ENCODE measurements at regions not wholly inside any gene's neighbourhood (a gene's known extent, or its start where the extent isn't known, plus 50 kb on each side); places are given as distances from the start of the nearest gene placed in this dataset.
A peak's percentile ranks its signal among the peaks of the same experiment; 100 is the strongest.
"Not testable (repeated sequence)": the region's sequence is repeated elsewhere in the genome, so short reads cannot be mapped to it uniquely, and the experiment has no call there.

GRCh38 chr12:29930503-29930902, 146.8 kb upstream of the TMTC1 start:
- DNase-seq = no peak

GRCh38 chr12:29929295-29929694, 145.6 kb upstream of the TMTC1 start:
- DNase-seq = no peak

GRCh38 chr12:29921307-29921706, 137.6 kb upstream of the TMTC1 start:
- peak; percentile 72 for DNase-seq

- DNase-seq = no peak
These were observed 124.4 kb upstream of the TMTC1 start for GRCh38 chr12:29908157-29908556.

- no peak for DNase-seq
These were observed 123.7 kb upstream of the TMTC1 start for GRCh38 chr12:29907461-29907860.

- no peak for DNase-seq
These were observed 118.3 kb upstream of the TMTC1 start for GRCh38 chr12:29902043-29902442.

GRCh38 chr12:29901585-29901984, 117.8 kb upstream of the TMTC1 start:
- DNase-seq = no peak

- DNase-seq = no peak
These were observed 115.6 kb upstream of the TMTC1 start for GRCh38 chr12:29899212-29899931.

GRCh38 chr12:29895966-29896365, 112.2 kb upstream of the TMTC1 start:
- DNase-seq = no peak

- no peak for DNase-seq
These were observed 109.3 kb upstream of the TMTC1 start for GRCh38 chr12:29893002-29893401.

GRCh38 chr12:29891792-29892191, 108.0 kb upstream of the TMTC1 start:
- no peak for DNase-seq

GRCh38 chr12:29889737-29890136, 106.0 kb upstream of the TMTC1 start:
- peak; percentile 29 for DNase-seq

GRCh38 chr12:29888777-29889176, 105.0 kb upstream of the TMTC1 start:
- DNase-seq = no peak

GRCh38 chr12:29884957-29885356, 101.2 kb upstream of the TMTC1 start:
- not testable (repeated sequence) for DNase-seq

- no peak for DNase-seq
These were observed 100.3 kb upstream of the TMTC1 start for GRCh38 chr12:29883941-29884554.

- no peak for DNase-seq
These were observed 99.8 kb upstream of the TMTC1 start for GRCh38 chr12:29883525-29883924.

- no peak for DNase-seq
These were observed 99.1 kb upstream of the TMTC1 start for GRCh38 chr12:29882846-29883245.

- no peak for DNase-seq
These were observed 97.2 kb upstream of the TMTC1 start for GRCh38 chr12:29880987-29881386.

- DNase-seq = no peak
These were observed 96.0 kb upstream of the TMTC1 start for GRCh38 chr12:29879606-29880308.

GRCh38 chr12:29869946-29870345, 86.2 kb upstream of the TMTC1 start:
- DNase-seq = no peak

GRCh38 chr12:29867823-29868222, 84.1 kb upstream of the TMTC1 start:
- no peak for DNase-seq

GRCh38 chr12:29863665-29864064, 79.9 kb upstream of the TMTC1 start:
- no peak for DNase-seq

- no peak for DNase-seq
These were observed 74.6 kb upstream of the TMTC1 start for GRCh38 chr12:29858270-29858786.

GRCh38 chr12:29847246-29847645, 63.5 kb upstream of the TMTC1 start:
- DNase-seq = no peak

Data from HCEC 1CT (cell line).